Stimulated activated CD8-positive, alpha-beta memory T cell treated with anti-CD3 and anti-CD28 coated beads, Interleukin-15, amount 100 ng/mL, for 24 hours (primary cell): ENCODE measurements at regions not wholly inside any gene's neighbourhood (a gene's known extent, or its start where the extent isn't known, plus 50 kb on each side); places are given as distances from the start of the nearest gene placed in this dataset.

ENCODE experiments used
- DNase-seq: peaks from one replicate; pipeline ENCODE4 v3.0.0-alpha.2; 2020; ENCODE audit warnings: low read depth

DNA sequence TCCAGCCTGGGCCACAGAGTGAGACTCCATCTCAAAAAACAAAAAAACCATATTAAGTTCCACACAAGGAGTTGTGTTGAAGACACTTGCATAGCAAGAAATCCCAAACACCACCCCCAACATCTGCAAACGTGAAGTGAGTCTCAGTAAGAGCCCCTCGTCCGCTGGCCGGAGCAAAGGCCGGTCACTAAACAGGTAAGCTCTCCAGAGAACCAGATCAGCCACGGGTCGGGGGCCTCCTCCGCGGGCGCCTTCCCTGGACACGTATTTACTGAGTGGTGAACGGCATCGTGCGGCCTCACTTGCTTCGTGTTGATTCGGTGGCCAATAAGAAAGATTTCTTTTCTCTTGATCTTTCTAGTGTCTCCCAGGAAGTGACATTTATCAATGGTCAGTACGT, 93.6 kb downstream of the MRPL36 start:
- DNase-seq: no peak

DNA sequence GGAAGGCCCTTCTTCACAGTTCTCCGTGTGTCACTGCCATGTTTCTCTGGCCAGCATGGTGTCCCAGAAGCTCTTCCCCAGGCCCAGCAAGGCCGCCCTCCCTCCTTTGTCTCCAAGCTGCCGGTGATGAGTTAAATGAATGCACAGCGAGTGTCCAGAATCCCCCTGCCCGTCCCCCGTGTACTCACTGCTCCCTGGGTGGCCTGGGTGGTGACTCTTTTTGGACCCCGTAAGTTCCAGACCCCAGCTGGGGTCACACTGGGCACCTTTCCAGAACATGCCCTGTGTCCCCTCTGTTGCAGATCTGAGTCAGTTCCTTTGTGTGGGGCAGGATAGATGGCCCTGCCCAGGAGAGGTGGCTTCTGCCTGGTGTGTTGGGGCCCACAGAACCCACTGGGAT, 95.0 kb downstream of the MRPL36 start:
- no peak for DNase-seq

DNA sequence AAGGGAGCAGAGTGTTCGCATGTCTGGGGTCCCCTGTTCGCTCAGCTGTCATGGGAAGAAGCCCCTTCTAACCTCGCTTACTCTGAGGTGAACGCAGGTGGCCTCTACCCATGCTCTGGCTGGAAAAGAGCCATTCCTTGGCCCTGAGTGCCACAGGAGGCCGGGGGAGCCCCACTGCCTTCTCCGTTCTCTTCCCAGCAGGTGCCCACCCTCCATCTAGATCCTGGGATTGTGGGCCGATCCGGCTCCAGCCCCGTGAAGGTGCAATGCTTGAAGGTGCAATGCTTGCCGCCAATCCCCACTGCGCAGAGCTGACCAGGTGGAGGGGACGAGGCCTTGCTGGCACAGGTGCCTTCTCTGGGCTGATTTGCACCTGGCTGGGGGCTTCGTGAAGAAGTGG, 95.4 kb downstream of the MRPL36 start:
- DNase-seq: no peak

DNA sequence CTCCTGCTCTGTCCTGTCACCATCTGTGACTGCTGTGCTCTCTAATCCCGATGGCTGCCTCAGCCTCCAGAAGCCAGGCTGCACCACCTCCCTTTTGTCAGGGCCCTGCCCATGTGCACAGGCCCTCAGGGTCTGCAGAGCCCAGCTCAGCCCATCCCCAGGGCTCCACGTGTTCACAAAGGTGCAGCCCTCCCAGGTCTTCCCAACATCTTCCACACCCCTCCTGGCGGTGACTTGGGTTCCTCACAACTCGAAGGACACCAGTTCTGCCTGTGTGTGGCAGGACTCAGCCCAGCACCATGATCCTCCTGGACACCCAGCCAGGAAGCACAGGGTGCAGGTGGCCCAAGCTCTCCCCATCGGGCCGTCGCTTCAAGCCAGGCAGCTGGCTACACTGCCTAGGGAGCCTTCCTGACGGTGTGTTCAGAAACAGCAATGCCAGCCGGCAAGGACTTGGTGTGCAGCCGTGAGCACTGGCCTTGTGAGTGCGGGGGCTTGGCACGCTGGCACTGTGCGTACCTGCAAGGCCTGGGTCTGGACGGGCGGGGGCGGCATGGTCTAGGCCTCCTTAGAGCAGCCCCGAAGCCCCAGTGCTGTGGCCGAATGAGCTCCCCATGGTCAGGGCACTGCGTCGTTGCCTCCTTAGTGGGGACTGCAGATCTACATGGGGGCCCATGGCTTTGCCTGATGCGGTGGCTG, 96.1 kb downstream of the MRPL36 start:
- no peak for DNase-seq

- no peak for DNase-seq
These were observed 97.3 kb downstream of the MRPL36 start for GRCh38 chr5:1702318-1702717.

GRCh38 chr5:1701884-1702283, 97.8 kb downstream of the MRPL36 start:
- no peak for DNase-seq

DNA sequence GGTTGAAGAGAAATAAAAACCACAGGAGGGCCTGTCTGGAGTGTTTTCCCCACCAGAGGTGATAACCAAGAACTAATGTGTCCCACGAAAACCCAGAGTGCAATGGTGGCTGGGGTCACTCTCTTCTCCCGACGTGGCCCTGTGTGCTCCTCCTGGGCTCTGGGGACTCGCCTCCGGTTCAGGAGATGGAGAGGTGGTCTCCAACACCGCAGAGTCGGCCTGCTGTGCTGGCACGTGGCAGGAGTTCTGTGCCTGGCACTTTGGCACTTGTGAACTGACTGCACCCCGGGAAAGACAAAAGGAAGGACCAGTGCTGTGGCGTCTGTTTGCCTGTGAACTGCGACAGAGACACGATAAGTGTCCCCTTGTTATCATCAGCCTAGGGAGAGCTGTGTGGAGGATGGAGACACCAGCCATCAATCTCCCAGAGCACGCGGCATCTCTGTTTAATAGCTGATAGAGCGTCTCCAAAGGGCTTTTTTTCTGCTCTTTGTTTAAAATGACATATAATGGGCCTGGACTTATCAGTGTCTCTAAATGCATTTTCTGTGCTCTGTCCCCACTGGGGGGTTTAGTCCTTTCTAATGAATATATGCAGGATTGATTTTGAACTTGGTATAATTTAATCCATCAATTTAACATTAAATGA, 98.3 kb downstream of the MRPL36 start:
- no peak for DNase-seq

GRCh38 chr5:1699394-1699793, 100.2 kb downstream of the MRPL36 start:
- DNase-seq: no peak

- DNase-seq: no peak
These were observed 100.9 kb downstream of the MRPL36 start for GRCh38 chr5:1698589-1699316.

DNA sequence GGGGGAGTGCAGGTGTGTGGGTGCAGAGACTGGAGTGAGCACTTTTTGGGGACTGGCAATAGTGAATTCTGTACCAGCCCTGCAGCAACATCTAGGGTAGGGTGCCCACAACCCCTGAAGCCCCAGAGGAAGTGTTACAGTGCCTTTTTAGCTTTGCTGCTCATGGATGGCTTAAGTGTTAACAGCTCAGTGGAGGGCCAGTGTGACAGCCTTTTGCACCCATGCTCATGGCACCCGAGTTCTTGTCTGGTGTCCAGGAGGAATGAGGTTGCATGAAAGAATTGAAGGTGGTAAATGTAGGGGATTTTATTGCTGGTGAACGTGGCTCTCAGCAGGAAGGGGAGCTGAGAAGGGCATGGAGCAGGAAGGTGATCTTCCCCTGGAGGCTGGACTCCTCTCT, 107.3 kb downstream of the MRPL36 start:
- DNase-seq: no peak

DNA sequence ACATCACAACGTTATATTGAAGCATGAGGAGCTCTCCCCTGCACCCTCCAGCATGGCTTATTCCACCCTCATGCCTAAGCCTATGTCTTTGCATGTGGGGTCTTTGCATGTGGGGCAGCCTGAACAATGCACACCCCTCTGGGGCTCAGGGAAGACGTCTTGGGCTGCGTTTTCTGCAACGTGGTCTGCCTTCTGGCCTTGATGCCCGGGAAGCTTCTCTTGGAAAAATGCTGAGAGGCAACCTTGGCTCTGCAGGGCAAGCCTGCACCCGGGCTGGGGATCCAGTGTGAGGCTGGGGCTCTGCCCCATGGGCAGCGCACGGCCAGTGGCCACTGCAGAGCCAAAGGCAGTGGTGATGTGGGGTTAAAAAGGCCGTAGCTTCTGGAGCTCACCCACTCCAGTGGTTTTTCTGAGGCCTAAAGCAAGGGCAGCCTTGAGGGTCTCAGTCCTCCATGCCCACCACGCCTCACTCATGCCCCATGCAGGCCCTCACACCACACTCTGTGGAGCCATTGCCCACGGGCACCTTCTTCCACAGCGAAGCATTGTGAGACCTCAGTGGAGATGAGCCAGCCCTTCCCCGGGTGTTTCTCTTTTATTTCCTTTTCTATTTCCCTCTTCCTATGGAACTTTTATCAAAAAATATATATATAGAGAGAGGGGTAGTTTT, 112.2 kb downstream of the MRPL36 start:
- DNase-seq: no peak

- no peak for DNase-seq
These were observed 113.4 kb downstream of the MRPL36 start for GRCh38 chr5:1686016-1686802.

- no peak for DNase-seq
These were observed 114.6 kb downstream of the MRPL36 start for GRCh38 chr5:1685066-1685465.

- DNase-seq: no peak
These were observed 117.7 kb downstream of the MRPL36 start for GRCh38 chr5:1681955-1682354.

- DNase-seq: no peak
These were observed 126.5 kb downstream of the MRPL36 start for GRCh38 chr5:1673042-1673677.

DNA sequence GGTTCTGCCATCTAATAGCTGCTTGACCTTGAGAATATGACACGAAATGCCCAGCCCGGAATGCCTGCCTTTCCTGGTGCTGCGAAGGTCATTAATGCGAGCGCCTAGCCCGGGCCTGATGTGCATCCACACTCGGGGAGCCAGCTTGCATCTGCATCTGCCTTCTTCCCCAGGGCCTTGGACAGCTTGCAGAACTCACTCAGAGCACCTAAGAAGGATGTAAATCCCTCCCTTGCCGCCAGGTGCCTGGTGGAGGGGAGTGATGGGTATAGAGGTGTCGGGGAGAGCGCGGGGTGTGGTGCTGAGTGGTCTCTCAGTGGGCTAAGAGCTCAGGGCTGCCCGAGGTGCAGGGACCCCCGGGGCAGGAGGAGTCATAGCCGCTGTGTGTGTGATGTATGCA, 127.2 kb downstream of the MRPL36 start:
- DNase-seq: no peak

DNA sequence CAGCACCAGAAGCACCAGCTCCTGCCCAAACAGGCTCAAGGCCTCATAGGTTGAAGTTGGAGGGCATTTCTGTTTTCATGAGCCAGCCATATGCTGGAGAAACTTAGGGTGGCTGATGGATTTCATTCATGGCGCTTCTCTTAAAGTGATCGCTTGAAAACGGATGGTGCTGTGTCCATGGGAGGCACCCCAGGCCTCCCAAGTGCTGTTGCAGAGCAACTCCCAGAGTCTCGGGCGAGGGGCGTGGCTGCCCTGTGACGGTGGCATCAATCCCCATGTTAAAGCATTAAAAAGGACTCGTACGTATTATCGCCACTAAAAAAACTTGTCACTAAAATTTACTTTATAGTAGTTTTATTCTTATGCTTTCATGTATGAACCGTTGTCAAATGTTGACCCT, 128.3 kb downstream of the MRPL36 start:
- DNase-seq: no peak

GRCh38 chr5:1670351-1670750, 129.3 kb downstream of the MRPL36 start:
- no peak for DNase-seq

GRCh38 chr5:1669276-1670155, 130.1 kb downstream of the MRPL36 start:
- no peak for DNase-seq

DNA sequence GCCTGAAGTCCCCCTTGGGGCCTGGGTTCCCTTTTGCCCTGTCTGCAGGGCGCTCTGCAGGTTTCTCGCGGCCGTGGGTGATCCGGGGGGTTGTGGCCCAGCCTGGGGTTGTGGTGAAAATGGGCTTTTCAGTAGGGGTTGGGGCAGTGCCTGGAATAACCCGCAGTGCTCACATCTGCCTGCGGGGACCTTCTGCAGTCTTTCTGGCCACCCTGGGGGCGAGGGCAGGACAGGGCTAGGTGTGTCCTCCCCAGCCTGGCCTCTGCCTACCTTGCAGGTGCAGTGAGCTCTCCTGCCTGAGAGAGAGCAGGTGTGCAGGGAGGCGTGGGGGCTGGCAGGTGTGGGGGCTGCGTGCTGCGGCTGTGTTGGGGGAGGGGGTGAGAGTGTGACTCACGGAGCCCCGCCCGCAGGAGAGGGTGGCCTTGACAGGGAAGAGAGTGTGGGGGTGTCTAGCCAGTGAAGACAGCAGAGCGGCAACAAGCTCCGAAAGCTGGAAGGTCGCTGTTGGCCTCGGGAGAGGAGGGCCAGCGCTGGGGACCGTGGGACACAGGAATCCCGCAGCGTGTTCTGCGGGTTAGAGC, 131.4 kb downstream of the MRPL36 start:
- DNase-seq: no peak
